OCI-LY7 (cell line): ENCODE measurements at regions not wholly inside any gene's neighbourhood (a gene's known extent, or its start where the extent isn't known, plus 50 kb on each side); places are given as distances from the start of the nearest gene placed in this dataset.

Experiments used
- BruUV-seq: library from RNA; stranded (reverse); fragments of 400-500 nt; replicated peaks from 2 replicates; lab custom pipeline; 2021; lab: Mats Ljungman, UMichigan
- CTCF ChIA-PET: fragments of 300-600 bp; sonication (Branson Sonifier 250); formaldehyde crosslinking; loops from one replicate; lab custom pipeline; 2022; ENCODE audit warnings: antibody characterized with exemption; ENCODE audit not compliant: unreplicated experiment; lab: Charles Lee
- POLR2A ChIA-PET: fragments of 300-600 bp; sonication (Branson Sonifier 250); formaldehyde crosslinking; loops from one replicate; lab custom pipeline; 2022; ENCODE audit warnings: antibody characterized with exemption; lab: Charles Lee
- DNase-seq: peaks from one replicate; pipeline ENCODE4 v3.0.0-alpha.2; 2015; ENCODE audit warnings: low spot score
- H2AFZ ChIP-seq: fragments of 200-600 bp; sonication (generic), shearing (Covaris generic); 2 replicates; pipeline ENCODE4 v1.6.1; 2014; ENCODE audit warnings: mild to moderate bottlenecking, antibody characterized with exemption, low read length, moderate library complexity
- H3K27ac ChIP-seq: fragments of 200-600 bp; sonication (generic); 2 replicates; pipeline ENCODE4 v1.5.1; 2014; ENCODE audit warnings: mixed run types, low read depth, mild to moderate bottlenecking, moderate library complexity, low read length, inconsistent platforms; ENCODE audit not compliant: poor library complexity, severe bottlenecking
- H3K36me3 ChIP-seq: fragments of 200-600 bp; sonication (generic); 2 replicates; pipeline ENCODE4 v1.6.1; 2014; ENCODE audit warnings: mild to moderate bottlenecking, antibody characterized with exemption, low read length, moderate library complexity, mixed read lengths; ENCODE audit not compliant: insufficient read depth
- H3K4me1 ChIP-seq: fragments of 200-600 bp; sonication (generic); 2 replicates; pipeline ENCODE4 v1.5.1; 2014; ENCODE audit warnings: mild to moderate bottlenecking, low read length; ENCODE audit not compliant: insufficient read depth, poor library complexity, severe bottlenecking
- H3K4me2 ChIP-seq: fragments of 200-600 bp; sonication (generic); 2 replicates; pipeline ENCODE4 v1.6.1; 2014; ENCODE audit warnings: mild to moderate bottlenecking, low read length
- H3K4me3 ChIP-seq: fragments of 200-600 bp; sonication (generic); 2 replicates; pipeline ENCODE4 v1.5.1; 2014; ENCODE audit warnings: mild to moderate bottlenecking, low read depth, low read length; ENCODE audit not compliant: poor library complexity, severe bottlenecking
- H3K79me2 ChIP-seq: fragments of 200-600 bp; sonication (generic); 2 replicates; pipeline ENCODE4 v1.6.1; 2016; ENCODE audit warnings: low read depth, mild to moderate bottlenecking, low read length, moderate library complexity, mixed read lengths; ENCODE audit not compliant: insufficient read depth
- H3K9me2 ChIP-seq: fragments of 200-600 bp; sonication (generic); 2 replicates; pipeline ENCODE4 v1.6.1; 2016; ENCODE audit warnings: mild to moderate bottlenecking, low read length, mixed read lengths; ENCODE audit not compliant: insufficient read depth
- H3K9me3 ChIP-seq: fragments of 200-600 bp; sonication (generic); 2 replicates; pipeline ENCODE4 v1.6.1; 2014; ENCODE audit warnings: mild to moderate bottlenecking, mixed run types, low read length, mixed read lengths
- H4K20me1 ChIP-seq: fragments of 200-600 bp; sonication (generic); 2 replicates; pipeline ENCODE4 v1.6.1; 2014; ENCODE audit warnings: mild to moderate bottlenecking, antibody characterized with exemption, low read length, moderate library complexity, mixed read lengths; ENCODE audit not compliant: insufficient read depth
- EZH2phosphoT487 ChIP-seq: fragments of 200-600 bp; sonication (generic); IDR thresholded peaks from 2 replicates; pipeline ENCODE4 v1.6.1; 2018; ENCODE audit warnings: low read depth, borderline replicate concordance, mild to moderate bottlenecking, mixed run types, antibody characterized with exemption, low read length, moderate library complexity, mixed read lengths
- intact Hi-C: fragments of 100-400 bp; cut with micrococcal nuclease; formaldehyde crosslinking; loops from one replicate; pipeline ENCODE4 v1.10.0; 2022; ENCODE audit not compliant: unreplicated experiment
- TF ChIP-seq, protein P1 (sequence below): fragments of 200-600 bp; sonication (generic); conservative IDR thresholded peaks from 2 replicates; pipeline ENCODE4 v1.5.1; 2014; ENCODE audit warnings: mild to moderate bottlenecking, antibody characterized with exemption, low read length, moderate library complexity, mixed read lengths

DNA sequence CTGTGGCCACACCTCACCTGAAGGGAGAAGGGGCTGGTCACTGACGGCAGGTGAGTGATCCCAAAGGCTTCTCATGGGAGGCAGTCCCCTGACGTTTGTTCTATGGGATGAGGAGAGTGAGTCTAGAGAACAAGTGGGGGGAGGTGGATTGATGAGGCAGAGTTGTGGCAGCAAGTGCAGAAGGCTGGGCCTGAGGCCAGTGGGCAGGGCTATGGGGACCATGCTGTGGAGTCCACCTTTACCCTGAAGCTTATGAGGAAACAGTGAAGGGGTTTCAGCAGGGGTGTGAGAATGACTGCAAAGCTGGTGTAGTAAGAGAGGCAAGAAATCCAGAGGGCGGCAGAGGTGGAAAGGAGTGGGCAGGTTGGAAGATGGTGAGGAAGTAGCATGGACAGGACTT lies 96.9 kb upstream of the PFN2 start:
- Histone ChIP-seq H2AFZ (no peak overlapping the region), H3K4me2 (no peak overlapping the region), H3K36me3 (no peaks in the 10 kb centered on the region), H3K79me2 (no peaks in the 10 kb centered on the region), H3K9me2 (no peaks in the 10 kb centered on the region), H3K27ac (no peak overlapping the region), H3K4me3 (no peak overlapping the region), H3K4me1 (no peaks in the 10 kb centered on the region), H4K20me1 (no peaks in the 10 kb centered on the region), H3K9me3 (no peaks in the 10 kb centered on the region)
- TF ChIP-seq EZH2phosphoT487 = no peak
- TF ChIP-seq, protein P1, sequence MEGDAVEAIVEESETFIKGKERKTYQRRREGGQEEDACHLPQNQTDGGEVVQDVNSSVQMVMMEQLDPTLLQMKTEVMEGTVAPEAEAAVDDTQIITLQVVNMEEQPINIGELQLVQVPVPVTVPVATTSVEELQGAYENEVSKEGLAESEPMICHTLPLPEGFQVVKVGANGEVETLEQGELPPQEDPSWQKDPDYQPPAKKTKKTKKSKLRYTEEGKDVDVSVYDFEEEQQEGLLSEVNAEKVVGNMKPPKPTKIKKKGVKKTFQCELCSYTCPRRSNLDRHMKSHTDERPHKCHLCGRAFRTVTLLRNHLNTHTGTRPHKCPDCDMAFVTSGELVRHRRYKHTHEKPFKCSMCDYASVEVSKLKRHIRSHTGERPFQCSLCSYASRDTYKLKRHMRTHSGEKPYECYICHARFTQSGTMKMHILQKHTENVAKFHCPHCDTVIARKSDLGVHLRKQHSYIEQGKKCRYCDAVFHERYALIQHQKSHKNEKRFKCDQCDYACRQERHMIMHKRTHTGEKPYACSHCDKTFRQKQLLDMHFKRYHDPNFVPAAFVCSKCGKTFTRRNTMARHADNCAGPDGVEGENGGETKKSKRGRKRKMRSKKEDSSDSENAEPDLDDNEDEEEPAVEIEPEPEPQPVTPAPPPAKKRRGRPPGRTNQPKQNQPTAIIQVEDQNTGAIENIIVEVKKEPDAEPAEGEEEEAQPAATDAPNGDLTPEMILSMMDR = no peak
- ChIA-PET CTCF (no interaction called here), POLR2A (no interaction called here)
- intact Hi-C loops = no loop called here
- no peak for DNase-seq
- no TSS peak for BruUV-seq

DNA sequence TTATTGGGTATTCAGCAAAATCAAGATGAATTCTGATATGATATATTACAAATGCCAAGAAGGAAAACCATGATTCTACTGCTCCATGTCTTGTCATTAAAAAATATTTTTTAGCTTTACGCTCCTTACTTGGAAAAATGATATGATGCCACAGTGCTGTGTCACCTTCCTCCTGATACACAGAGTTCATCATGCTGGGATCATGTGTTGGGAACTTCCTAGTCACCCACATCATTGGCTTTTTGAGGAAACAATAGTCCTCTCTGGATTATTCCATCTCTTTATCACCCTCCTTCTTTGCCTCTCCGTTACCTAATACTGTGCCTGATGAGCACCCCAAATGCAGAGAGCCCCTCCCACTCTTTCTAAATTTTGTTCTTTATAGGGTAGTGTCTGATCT lies 94.3 kb upstream of the PFN2 start:
- ChIA-PET CTCF (interaction anchor here (0.5 kb wide), 1 partner anchor 119 kb away, joined by 3 read pairs; no protein-coding TSS in a partner anchor), POLR2A (no interaction called here)
- no peaks in the 10 kb centered on the region for H3K4me1 ChIP-seq
- no peaks in the 10 kb centered on the region for H4K20me1 ChIP-seq
- intact Hi-C loops = no loop called here
- H3K9me2 ChIP-seq = no peaks in the 10 kb centered on the region
- no peak for DNase-seq
- no peak overlapping the region for H2AFZ ChIP-seq
- H3K9me3 ChIP-seq = no peaks in the 10 kb centered on the region
- H3K4me2 ChIP-seq = no peak overlapping the region
- no peaks in the 10 kb centered on the region for H3K36me3 ChIP-seq
- TF ChIP-seq, protein P1 = no peak
- TF ChIP-seq EZH2phosphoT487 = no peak
- no peaks in the 10 kb centered on the region for H3K79me2 ChIP-seq
- no peak overlapping the region for H3K27ac ChIP-seq
- BruUV-seq = no TSS peak
- H3K4me3 ChIP-seq = no peak overlapping the region

DNA sequence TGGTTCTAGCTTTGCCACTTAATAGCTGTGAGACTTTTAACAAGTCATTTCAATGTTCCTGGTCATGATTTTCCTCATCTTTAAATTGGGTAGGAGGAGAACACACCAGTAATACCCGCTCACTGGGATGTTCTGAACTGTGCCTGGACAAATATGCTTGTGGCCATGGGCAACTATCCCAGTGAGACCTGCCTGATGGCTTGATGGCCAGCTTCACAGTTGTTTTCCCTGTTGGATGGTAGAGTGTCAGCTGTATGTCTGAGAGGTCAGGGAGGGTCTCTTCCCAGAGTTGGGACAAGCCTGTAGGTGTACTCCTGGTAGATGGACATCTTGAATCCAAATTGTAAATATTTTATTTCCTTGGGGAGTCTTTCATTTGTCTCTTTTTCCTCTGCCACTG lies 92.5 kb upstream of the PFN2 start:
- no peak for DNase-seq
- Histone ChIP-seq H3K27ac (no peak overlapping the region), H3K4me1 (no peaks in the 10 kb centered on the region), H3K9me3 (no peaks in the 10 kb centered on the region), H3K4me3 (no peak overlapping the region), H2AFZ (no peak overlapping the region), H3K36me3 (no peaks in the 10 kb centered on the region), H3K4me2 (no peak overlapping the region), H3K9me2 (no peaks in the 10 kb centered on the region), H3K79me2 (no peaks in the 10 kb centered on the region), H4K20me1 (no peaks in the 10 kb centered on the region)
- CTCF ChIA-PET = no interaction called here
- POLR2A ChIA-PET = no interaction called here
- intact Hi-C loops = no loop called here
- no peak for TF ChIP-seq EZH2phosphoT487
- TF ChIP-seq, protein P1 = no peak
- BruUV-seq = no TSS peak
